Fibroblast of lung (primary cell): ENCODE measurements at regions not wholly inside any gene's neighbourhood (a gene's known extent, or its start where the extent isn't known, plus 50 kb on each side); places are given as distances from the start of the nearest gene placed in this dataset.
A peak's percentile ranks its signal among the peaks of the same experiment; 100 is the strongest.

ENCODE experiments used
- DNase-seq, 2 donors: peaks; one replicate each; pipeline versions ENCODE4 v3.0.0 to v3.0.0-alpha.2; 2010; ENCODE audit warnings: low read depth in 2 of 2
- H2AFZ ChIP-seq: 2 replicates; pipeline ENCODE4 v1.5.1; 2012; ENCODE audit warnings: low read length, control low read depth, inconsistent platforms
- H3K27ac ChIP-seq: 2 replicates; pipeline ENCODE4 v1.5.1; 2011; ENCODE audit warnings: low read length, control low read depth; ENCODE audit not compliant: insufficient read depth
- H3K27me3 ChIP-seq: 2 replicates; pipeline ENCODE4 v1.5.1; 2011; ENCODE audit warnings: mild to moderate bottlenecking, low read length; ENCODE audit not compliant: control insufficient read depth, insufficient read depth
- H3K36me3 ChIP-seq: 2 replicates; pipeline ENCODE4 v1.5.1; 2011; ENCODE audit warnings: low read length; ENCODE audit not compliant: control insufficient read depth, insufficient read depth
- H3K4me1 ChIP-seq: 2 replicates; pipeline ENCODE4 v1.5.1; 2011; ENCODE audit warnings: low read length; ENCODE audit not compliant: control insufficient read depth, insufficient read depth; ENCODE audit errors: extremely low read depth
- H3K4me2 ChIP-seq: 2 replicates; pipeline ENCODE4 v1.5.1; 2011; ENCODE audit warnings: low read length, control low read depth; ENCODE audit not compliant: insufficient read depth; ENCODE audit errors: extremely low read depth
- H3K4me3 ChIP-seq, 4 experiments: fragments of 200-600 bp in 1 of 4; sonication (generic) in 1 of 4; replicated peaks in 1 of 4; 2 replicates each; pipeline ENCODE4 v1.5.1; 2011 to 2016; ENCODE audit warnings: low read length in 4 of 4, low read depth in 3 of 4, mild to moderate bottlenecking in 3 of 4, control low read depth in 2 of 4, inconsistent platforms in 1 of 4, mixed read lengths in 1 of 4; ENCODE audit not compliant: insufficient read depth in 1 of 4; ENCODE audit errors: control extremely low read depth in 1 of 4
- H3K79me2 ChIP-seq: 2 replicates; pipeline ENCODE4 v1.5.1; 2012; ENCODE audit warnings: mild to moderate bottlenecking, low read length, inconsistent platforms; ENCODE audit not compliant: control insufficient read depth, insufficient read depth
- H3K9ac ChIP-seq: 2 replicates; pipeline ENCODE4 v1.5.1; 2011; ENCODE audit warnings: mild to moderate bottlenecking, low read length, control low read depth; ENCODE audit not compliant: insufficient read depth
- H3K9me3 ChIP-seq: 2 replicates; pipeline ENCODE4 v1.5.1; 2012; ENCODE audit warnings: low read depth, low read length; ENCODE audit not compliant: control insufficient read depth, insufficient read depth
- H4K20me1 ChIP-seq: 2 replicates; pipeline ENCODE4 v1.5.1; 2011; ENCODE audit warnings: low read length; ENCODE audit not compliant: control insufficient read depth, insufficient read depth; ENCODE audit errors: extremely low read depth
- CTCF ChIP-seq, 2 donors: IDR thresholded peaks in 1 of 2; conservative IDR thresholded peaks in 1 of 2; 1 replicate in 1 of 2; 2 replicates in 1 of 2; pipeline ENCODE4 v1.5.1; 2011 to 2012; ENCODE audit warnings: low read length in 2 of 2, control low read depth in 1 of 2, inconsistent platforms in 1 of 2, low read depth in 1 of 2, mild to moderate bottlenecking in 1 of 2
- EZH2 ChIP-seq: IDR thresholded peaks from 2 replicates; pipeline ENCODE4 v1.5.1; 2012; ENCODE audit warnings: low read length, control low read depth, mild to moderate bottlenecking; ENCODE audit errors: missing control alignments

DNA sequence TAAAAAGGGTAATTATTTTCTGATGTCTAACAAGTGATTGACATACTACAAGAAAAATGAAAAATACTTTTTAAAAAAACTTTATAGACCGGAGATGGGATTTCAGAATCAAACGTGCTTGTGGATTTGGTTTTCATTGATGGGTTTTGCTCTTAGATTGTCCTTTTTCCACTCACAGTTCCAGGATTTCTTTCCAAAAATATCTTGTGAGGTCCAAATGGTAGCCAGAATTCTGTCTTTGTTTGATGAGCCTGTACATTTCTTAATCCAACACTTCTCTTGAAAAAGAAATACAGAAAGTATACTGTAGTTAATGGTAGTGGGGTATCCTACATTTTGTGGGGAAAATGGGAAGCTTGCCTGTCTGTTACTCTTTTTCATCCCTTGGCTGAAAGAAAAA, 329.3 kb downstream of the KCNJ2 start:
- no peaks in the 10 kb centered on the region for H3K9me3 ChIP-seq
- no peaks in the 10 kb centered on the region for H3K36me3 ChIP-seq
- H3K79me2 ChIP-seq = no peaks in the 10 kb centered on the region
- H3K27me3 ChIP-seq = no peaks in the 10 kb centered on the region
- H3K4me1 ChIP-seq = no peaks in the 10 kb centered on the region
- H3K27ac ChIP-seq = no peak overlapping the region
- H3K4me3 ChIP-seq = no peak overlapping the region
- no peak overlapping the region for H3K9ac ChIP-seq
- H2AFZ ChIP-seq = no peak overlapping the region
- DNase-seq = no peak
- no peaks in the 10 kb centered on the region for H4K20me1 ChIP-seq
- H3K4me2 ChIP-seq = no peak overlapping the region
- TF ChIP-seq EZH2 (no peak), CTCF (conservative IDR thresholded peaks at IDR 0.05 in 1 of 2, IDR thresholded peaks at IDR 0.05 in 1 of 2; ENCODE audit: low read depth in 1 of 2, low read length in 2 of 2) (no peak)

- no peaks in the 10 kb centered on the region for H4K20me1 ChIP-seq
- H3K79me2 ChIP-seq = no peaks in the 10 kb centered on the region
- no peaks in the 10 kb centered on the region for H3K4me1 ChIP-seq
- peak in 1 of 2 donors; percentile 17 for DNase-seq
- TF ChIP-seq CTCF (conservative IDR thresholded peaks at IDR 0.05 in 1 of 2, IDR thresholded peaks at IDR 0.05 in 1 of 2; ENCODE audit: low read depth in 1 of 2, low read length in 2 of 2) (no peak), EZH2 (no peak)
- H3K4me3 ChIP-seq = no peak overlapping the region
- H3K4me2 ChIP-seq = no peak overlapping the region
- no peak overlapping the region for H3K9ac ChIP-seq
- H3K27ac ChIP-seq = no peak overlapping the region
- H2AFZ ChIP-seq = no peak overlapping the region
- H3K9me3 ChIP-seq = no peaks in the 10 kb centered on the region
- no peaks in the 10 kb centered on the region for H3K36me3 ChIP-seq
- H3K27me3 ChIP-seq = no peaks in the 10 kb centered on the region
These were observed 329.9 kb downstream of the KCNJ2 start for GRCh38 chr17:70499067-70499786.

DNA sequence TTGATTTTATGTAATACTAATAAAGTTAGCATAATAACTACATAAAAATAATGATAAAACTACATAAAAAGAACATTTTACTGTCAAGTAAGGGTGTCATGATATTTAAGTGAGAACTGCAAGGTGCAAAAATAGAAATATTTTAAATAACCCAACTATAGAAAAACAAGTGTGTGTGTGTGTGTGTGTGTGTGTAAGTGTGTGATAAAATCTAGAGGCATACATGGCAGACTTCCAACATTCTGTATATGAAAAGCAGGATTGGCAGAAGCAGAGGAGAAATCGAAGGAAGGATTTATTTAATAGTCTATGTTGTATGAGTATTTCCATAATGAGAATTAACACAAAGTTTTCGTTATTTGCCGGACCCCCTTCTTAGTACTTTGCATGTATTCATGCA, 334.1 kb downstream of the KCNJ2 start:
- no peak overlapping the region for H3K27ac ChIP-seq
- no peaks in the 10 kb centered on the region for H4K20me1 ChIP-seq
- H3K9me3 ChIP-seq = no peaks in the 10 kb centered on the region
- no peak overlapping the region for H3K9ac ChIP-seq
- H3K36me3 ChIP-seq = no peaks in the 10 kb centered on the region
- H3K4me2 ChIP-seq = no peak overlapping the region
- no peak overlapping the region for H2AFZ ChIP-seq
- no peaks in the 10 kb centered on the region for H3K4me1 ChIP-seq
- H3K4me3 ChIP-seq = no peak overlapping the region
- TF ChIP-seq CTCF (conservative IDR thresholded peaks at IDR 0.05 in 1 of 2, IDR thresholded peaks at IDR 0.05 in 1 of 2; ENCODE audit: low read depth in 1 of 2, low read length in 2 of 2) (no peak), EZH2 (no peak)
- no peaks in the 10 kb centered on the region for H3K27me3 ChIP-seq
- DNase-seq = peak in 1 of 2 donors; percentile 5
- H3K79me2 ChIP-seq = no peaks in the 10 kb centered on the region
